Tibial nerve (tissue), 4 donors: ENCODE measurements at regions not wholly inside any gene's neighbourhood (a gene's known extent, or its start where the extent isn't known, plus 50 kb on each side); places are given as distances from the start of the nearest gene placed in this dataset.
"Not testable (repeated sequence)": the region's sequence is repeated elsewhere in the genome, so short reads cannot be mapped to it uniquely, and the experiment has no call there.

Experiments used
- CTCF ChIP-seq, 5 experiments: fragments of 200-600 bp in 3 of 5; fragments of 450-650 bp in 2 of 5; sonication (generic) in 3 of 5; IDR thresholded peaks; one replicate each; pipeline ENCODE4 v1.5.1; 2016 to 2019; ENCODE audit warnings: antibody characterized with exemption in 5 of 5, mild to moderate bottlenecking in 3 of 5, moderate library complexity in 2 of 5
- EP300 ChIP-seq, 2 donors: sonication (generic); formaldehyde crosslinking; IDR thresholded peaks; one replicate each; pipeline ENCODE4 v1.6.1; 2017; ENCODE audit warnings: antibody characterized with exemption in 2 of 2, mild to moderate bottlenecking in 1 of 2

- not testable (repeated sequence) for TF ChIP-seq EP300, CTCF (IDR thresholded peaks at IDR 0.05)
Observed at GRCh38 chr4:24349168-24349996, 235.0 kb downstream of the DHX15 start.
